ENCODE measurements at regions not wholly inside any gene's neighbourhood (a gene's known extent, or its start where the extent isn't known, plus 50 kb on each side); places are given as distances from the start of the nearest gene placed in this dataset.

DNA sequence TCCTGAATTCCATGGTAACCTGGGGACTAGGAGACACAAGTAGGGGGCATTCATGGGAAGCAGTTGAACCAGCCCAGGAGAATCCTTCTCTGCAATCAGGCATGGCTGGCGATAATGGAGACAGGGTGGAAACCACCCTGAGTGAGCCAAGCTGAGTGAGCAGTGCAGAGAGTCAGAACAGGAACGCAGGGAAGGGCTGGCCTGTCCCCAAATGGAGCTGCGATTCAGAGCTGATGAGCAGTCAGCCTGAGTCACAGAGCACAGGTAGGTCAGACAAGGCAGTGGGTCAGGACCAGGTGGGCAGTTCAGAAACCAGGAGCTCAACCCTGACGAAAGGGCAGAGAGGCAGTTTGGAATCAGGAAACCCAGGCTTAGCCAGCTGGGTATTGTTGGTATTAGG lies 129.0 kb downstream of the BTC start:
- TF ChIP-seq CTCF (IDR thresholded peaks at IDR 0.05) (no peak), POLR2A (IDR thresholded peaks at IDR 0.05) (no peak)
